ENCODE measurements at regions not wholly inside any gene's neighbourhood (a gene's known extent, or its start where the extent isn't known, plus 50 kb on each side); places are given as distances from the start of the nearest gene placed in this dataset.
A peak's percentile ranks its signal among the peaks of the same experiment; 100 is the strongest.

DNA sequence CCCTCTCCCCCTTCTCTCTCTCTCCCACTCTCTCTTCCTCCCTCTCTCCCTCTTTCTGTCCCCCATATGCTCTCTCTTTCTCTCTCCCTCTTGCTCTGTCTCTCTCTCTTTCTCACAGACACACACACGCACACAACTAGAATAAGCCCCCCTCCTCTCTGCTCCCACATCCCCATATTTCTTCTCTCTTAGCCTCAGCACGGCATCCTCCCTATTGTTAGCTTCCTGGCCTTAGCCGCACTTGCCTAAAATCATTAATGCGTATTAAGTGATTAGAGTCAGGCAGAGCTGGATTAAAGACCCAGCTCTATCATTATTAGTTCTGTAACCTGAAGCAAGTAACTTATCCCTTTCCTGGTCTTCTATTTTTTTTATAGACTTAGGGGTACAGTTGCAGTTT, 319.0 kb upstream of the C16orf82 start:
- ATAC-seq, result no peak
- no peak overlapping the region for H3K4me3 Mint-ChIP-seq

DNA sequence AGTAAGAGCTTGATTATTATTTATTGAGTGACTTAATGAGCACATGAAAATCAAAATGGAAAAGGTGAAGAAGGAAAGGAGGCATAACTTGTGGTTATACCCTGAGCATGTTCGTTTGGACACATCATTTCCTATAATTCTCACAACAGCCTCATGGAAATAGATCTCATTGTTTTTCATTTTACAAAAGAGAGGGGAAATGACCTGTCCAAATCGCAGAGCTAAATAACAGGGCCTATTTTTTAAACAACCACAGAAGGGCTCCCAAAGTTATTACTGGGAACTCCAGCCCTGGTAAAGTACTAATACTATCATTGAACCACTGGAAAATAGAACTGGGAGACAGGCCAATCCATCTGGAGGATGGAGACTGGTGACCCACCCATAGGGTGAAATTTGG, 317.7 kb upstream of the C16orf82 start:
- Mint-ChIP-seq H3K27me3 (ENCODE audit: low read depth) (peaks cover 9% of the 10 kb centered on the region), H3K9me3 (no peaks in the 10 kb centered on the region), H3K4me1 (ENCODE audit: low read depth) (no peaks in the 10 kb centered on the region), H3K4me3 (no peak overlapping the region), H3K36me3 (ENCODE audit: insufficient read depth) (no peaks in the 10 kb centered on the region)
- ATAC-seq, result no peak
- no peak for DNase-seq

More for the DNA sequence above, 319.0 kb upstream of the C16orf82 start:
- no peaks in the 10 kb centered on the region for H3K4me1 Mint-ChIP-seq (ENCODE audit: low read depth)
- no peaks in the 10 kb centered on the region for H3K9me3 Mint-ChIP-seq
- H3K36me3 Mint-ChIP-seq (ENCODE audit: insufficient read depth), result no peaks in the 10 kb centered on the region
- DNase-seq, result no peak
- H3K27me3 Mint-ChIP-seq (ENCODE audit: low read depth), result peaks cover 9% of the 10 kb centered on the region

DNA sequence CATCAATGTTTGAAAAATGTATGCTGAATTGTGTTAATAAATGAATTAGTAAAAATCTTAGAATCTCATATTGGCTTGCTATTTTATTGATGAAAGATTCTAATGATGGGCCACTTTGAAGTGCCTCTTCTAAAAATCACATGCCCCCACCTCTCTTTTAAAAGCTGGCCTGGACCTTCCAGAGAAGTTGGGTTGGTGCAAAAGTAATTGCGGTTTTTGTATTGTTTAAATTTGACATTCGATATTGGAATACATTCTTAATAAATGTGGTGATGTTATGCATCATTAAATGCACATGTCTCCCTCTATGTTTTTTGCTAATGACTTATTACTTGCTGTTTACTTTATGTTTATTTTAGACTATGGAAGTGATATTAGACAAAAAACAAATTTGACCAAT, 314.6 kb upstream of the C16orf82 start:
- Mint-ChIP-seq H3K27me3 (ENCODE audit: low read depth) (peaks cover 10% of the 10 kb centered on the region), H3K4me3 (no peak overlapping the region), H3K36me3 (ENCODE audit: insufficient read depth) (no peaks in the 10 kb centered on the region), H3K4me1 (ENCODE audit: low read depth) (no peaks in the 10 kb centered on the region), H3K9me3 (no peaks in the 10 kb centered on the region)
- no peak for ATAC-seq
- DNase-seq, result no peak

DNA sequence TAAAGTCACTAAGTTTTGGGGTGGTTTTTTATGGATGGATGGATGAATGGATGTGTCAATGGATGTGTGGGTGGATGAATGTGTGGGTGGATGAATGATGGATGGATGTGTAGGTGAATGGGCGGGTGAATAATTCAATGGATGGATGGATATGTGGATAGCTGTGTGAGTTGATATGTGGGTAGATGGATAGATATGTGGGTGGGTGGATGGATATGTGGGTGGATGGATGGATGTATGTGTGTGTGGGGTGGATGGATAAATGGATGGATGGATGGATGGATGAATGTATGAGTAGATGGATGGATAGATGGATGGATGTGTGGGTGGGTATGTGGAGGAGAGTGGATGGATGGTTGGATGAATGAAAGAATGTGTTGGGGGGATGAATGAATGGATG, 310.1 kb upstream of the C16orf82 start:
- Mint-ChIP-seq H3K9me3 (no peaks in the 10 kb centered on the region), H3K4me1 (ENCODE audit: low read depth) (no peaks in the 10 kb centered on the region), H3K4me3 (no peak overlapping the region), H3K27me3 (ENCODE audit: low read depth) (peaks cover 5% of the 10 kb centered on the region), H3K36me3 (ENCODE audit: insufficient read depth) (no peaks in the 10 kb centered on the region)
- DNase-seq, result no peak
- no peak for ATAC-seq

DNA sequence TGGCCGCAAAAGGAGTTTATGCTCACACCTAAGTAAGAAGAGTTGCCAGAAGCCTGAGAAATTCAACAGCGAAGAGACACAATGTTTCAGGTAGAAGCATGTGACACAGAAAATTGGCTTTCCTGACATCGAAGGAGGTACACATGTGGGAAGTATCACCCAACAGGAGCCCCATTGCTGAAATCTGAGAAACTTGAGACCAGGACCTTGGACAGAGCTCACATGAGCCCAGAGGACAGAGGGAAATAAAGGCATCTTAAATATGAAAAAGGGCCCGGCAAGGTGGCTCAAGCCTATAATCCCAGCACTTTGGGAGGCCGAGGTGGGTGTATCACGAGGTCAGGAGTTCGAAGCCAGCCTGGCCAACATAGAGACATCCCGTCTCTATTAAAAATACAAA, 304.1 kb upstream of the C16orf82 start:
- DNase-seq (no peak), ATAC-seq (no peak)
- Mint-ChIP-seq H3K9me3 (no peaks in the 10 kb centered on the region), H3K27me3 (ENCODE audit: low read depth) (no peaks in the 10 kb centered on the region), H3K4me1 (ENCODE audit: low read depth) (no peaks in the 10 kb centered on the region), H3K36me3 (ENCODE audit: insufficient read depth) (no peaks in the 10 kb centered on the region), H3K4me3 (no peak overlapping the region)

DNA sequence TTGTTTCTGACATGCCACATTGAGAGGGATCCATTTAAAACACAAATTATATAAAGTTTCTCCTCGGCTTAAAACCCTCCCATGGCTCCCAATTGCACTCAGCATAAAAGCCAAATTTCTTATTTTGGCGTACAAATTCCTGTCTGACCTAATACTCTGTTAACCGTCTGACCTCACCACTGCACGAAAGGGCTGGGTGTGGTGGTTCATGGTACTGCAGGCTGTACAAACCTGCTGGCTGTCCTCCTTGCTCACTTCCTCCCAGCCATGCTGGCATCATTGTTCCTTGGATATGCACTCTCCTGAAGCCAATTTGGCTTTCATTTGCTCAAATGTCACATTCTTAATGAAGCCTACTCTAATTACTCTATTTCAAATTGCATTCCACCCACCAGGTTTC, 301.6 kb upstream of the C16orf82 start:
- peaks cover 10% of the 10 kb centered on the region for H3K27me3 Mint-ChIP-seq (ENCODE audit: low read depth)
- DNase-seq (no peak), ATAC-seq (peak in 1 of 2 donors; percentile 60)
- no peaks in the 10 kb centered on the region for H3K9me3 Mint-ChIP-seq
- no peaks in the 10 kb centered on the region for H3K4me1 Mint-ChIP-seq (ENCODE audit: low read depth)
- H3K36me3 Mint-ChIP-seq (ENCODE audit: insufficient read depth), result no peaks in the 10 kb centered on the region
- no peak overlapping the region for H3K4me3 Mint-ChIP-seq

DNA sequence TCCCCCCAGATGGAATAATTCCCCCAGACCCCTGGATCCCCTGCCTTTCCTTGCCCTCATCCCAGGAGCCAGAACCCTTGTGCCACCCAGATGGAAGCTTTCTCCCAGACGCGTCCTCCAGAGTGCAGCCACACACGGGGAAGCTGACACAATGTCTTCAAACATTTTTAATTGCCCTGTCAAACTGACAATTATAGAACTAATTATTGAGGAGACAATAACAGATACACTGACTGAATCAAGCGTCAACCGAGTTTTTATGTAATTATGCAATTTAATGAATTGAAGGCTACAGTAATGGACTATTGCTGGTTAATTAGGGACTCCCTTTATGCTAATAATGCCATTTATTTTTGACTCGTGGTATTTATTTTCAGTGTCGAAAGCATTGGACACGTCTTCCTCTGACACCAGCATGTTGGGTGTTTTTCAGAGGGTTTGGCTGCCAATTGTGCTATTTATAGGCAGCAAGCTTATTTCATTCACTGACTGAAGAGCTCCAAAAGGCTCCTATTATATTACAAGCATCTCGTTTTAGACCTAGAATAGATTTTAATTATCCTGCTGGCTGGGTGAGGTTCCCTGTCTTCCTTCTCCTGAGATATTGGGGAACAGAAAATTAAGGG, 298.2 kb upstream of the C16orf82 start:
- Mint-ChIP-seq H3K4me1 (ENCODE audit: low read depth) (no peaks in the 10 kb centered on the region), H3K36me3 (ENCODE audit: insufficient read depth) (no peaks in the 10 kb centered on the region), H3K9me3 (no peaks in the 10 kb centered on the region), H3K27me3 (ENCODE audit: low read depth) (peaks cover 20% of the 10 kb centered on the region), H3K4me3 (no peak overlapping the region)
- ATAC-seq (no peak), DNase-seq (no peak)

DNA sequence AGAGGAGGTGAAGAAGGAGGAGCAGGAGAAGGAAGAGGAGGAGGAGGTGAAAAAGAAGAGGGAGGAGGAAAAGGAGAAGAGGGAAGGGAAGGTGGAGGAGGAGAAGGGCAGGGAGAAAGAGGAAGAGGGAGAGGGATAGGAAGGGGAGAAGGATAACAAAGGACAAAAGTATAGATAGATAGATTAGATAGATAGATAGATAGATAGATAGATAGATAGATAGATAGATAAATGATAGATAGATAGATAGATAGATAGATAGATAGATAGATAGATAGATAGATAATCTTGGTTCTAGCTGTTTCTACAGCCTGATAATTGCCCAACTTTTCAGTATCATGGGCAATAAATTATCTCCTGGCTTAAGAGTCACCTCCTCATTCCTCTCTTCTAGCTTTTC, 296.2 kb upstream of the C16orf82 start:
- no peak for DNase-seq
- no peak for ATAC-seq
- Mint-ChIP-seq H3K9me3 (no peaks in the 10 kb centered on the region), H3K4me1 (ENCODE audit: low read depth) (no peaks in the 10 kb centered on the region), H3K27me3 (ENCODE audit: low read depth) (peaks cover 20% of the 10 kb centered on the region), H3K36me3 (ENCODE audit: insufficient read depth) (no peaks in the 10 kb centered on the region), H3K4me3 (no peak overlapping the region)

DNA sequence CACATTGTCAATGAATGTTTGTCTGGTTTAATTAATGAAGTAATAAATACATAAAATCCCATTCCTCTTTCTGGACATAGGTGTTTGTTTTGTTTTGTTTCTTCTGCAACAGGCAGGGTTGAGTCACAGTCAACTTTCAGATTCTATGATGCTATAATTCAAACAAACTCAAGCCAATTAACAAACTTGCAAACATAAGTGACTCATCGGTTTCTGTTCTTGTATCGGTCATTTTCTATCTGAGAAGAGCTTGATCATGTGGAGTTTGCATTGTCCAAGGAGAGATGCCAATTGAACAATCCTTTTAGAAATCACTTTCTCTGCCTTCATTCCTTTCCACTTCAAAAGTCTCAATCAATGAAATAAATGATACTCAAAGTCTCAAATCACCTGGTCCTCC, 294.2 kb upstream of the C16orf82 start:
- DNase-seq (no peak), ATAC-seq (peak; percentile 34 to 63)
- Mint-ChIP-seq H3K4me1 (ENCODE audit: low read depth) (no peaks in the 10 kb centered on the region), H3K9me3 (no peaks in the 10 kb centered on the region), H3K27me3 (ENCODE audit: low read depth) (peaks cover 27% of the 10 kb centered on the region), H3K36me3 (ENCODE audit: insufficient read depth) (no peaks in the 10 kb centered on the region), H3K4me3 (no peak overlapping the region)

DNA sequence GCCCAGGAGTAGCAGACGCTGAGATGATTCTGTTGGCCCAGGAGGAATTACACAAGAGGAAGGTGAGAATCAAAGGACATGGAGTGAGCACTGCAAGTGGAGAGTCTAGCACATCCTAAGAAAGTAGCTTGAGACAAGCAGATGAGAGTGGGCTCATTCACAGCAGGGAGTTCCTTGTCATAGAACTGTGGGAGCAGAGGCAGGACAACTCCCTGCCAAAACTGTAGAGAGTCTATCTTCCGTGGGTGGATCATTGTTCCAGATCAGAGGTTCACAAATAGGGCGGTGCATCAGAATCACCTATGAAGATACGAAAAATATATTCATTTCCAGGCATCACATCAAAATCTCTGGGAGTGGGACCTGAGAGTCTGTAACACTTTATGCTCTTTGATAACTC, 288.9 kb upstream of the C16orf82 start:
- Mint-ChIP-seq H3K9me3 (no peaks in the 10 kb centered on the region), H3K27me3 (ENCODE audit: low read depth) (peaks cover 22% of the 10 kb centered on the region), H3K36me3 (ENCODE audit: insufficient read depth) (no peaks in the 10 kb centered on the region), H3K4me3 (no peak overlapping the region), H3K4me1 (ENCODE audit: low read depth) (no peaks in the 10 kb centered on the region)
- ATAC-seq, result no peak
- DNase-seq, result no peak

DNA sequence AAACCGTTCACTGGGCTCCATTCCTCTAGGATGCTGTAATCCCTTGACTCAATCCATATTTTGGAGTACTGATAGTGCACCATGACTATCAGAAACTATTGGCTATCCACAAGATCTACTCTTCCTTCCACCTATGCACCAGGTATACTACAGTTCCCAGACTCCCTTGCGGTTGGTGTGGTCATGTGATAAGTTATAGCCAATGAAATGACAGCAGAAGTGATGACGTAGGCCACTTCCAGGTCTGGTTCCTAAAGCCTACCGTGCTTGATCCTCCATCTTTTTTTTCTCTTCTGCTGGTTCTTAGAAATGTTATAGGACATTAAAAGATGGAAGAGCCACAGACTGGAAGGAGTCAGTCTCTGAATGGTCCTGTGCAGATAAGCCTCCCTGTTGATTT, 278.8 kb upstream of the C16orf82 start:
- no peaks in the 10 kb centered on the region for H3K4me1 Mint-ChIP-seq (ENCODE audit: low read depth)
- ATAC-seq (no peak), DNase-seq (no peak)
- no peaks in the 10 kb centered on the region for H3K36me3 Mint-ChIP-seq (ENCODE audit: insufficient read depth)
- H3K9me3 Mint-ChIP-seq, result no peaks in the 10 kb centered on the region
- H3K4me3 Mint-ChIP-seq, result no peak overlapping the region
- H3K27me3 Mint-ChIP-seq (ENCODE audit: low read depth), result peaks cover 13% of the 10 kb centered on the region

DNA sequence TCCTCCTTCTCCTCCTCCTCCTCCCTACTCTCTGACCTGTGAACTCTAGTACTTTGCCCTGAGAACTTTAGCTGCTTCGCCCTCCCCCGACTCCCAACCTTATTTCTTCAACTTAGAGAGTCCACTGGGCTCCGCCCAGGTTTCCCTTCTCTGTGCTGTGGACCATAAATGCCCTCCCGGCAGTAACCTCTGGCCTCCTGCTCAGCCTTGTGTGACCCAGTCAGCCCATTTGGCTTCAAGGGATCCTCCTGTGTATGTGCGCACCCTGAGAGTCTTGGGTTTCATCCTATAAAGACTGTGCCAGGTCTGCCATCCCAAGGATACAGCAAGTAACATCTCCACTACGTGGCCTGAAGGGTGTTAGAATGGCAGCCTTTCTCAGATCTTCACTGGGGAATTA, 275.6 kb upstream of the C16orf82 start:
- no peak overlapping the region for H3K4me3 Mint-ChIP-seq
- H3K27me3 Mint-ChIP-seq (ENCODE audit: low read depth), result peaks cover 19% of the 10 kb centered on the region
- no peak for ATAC-seq

DNA sequence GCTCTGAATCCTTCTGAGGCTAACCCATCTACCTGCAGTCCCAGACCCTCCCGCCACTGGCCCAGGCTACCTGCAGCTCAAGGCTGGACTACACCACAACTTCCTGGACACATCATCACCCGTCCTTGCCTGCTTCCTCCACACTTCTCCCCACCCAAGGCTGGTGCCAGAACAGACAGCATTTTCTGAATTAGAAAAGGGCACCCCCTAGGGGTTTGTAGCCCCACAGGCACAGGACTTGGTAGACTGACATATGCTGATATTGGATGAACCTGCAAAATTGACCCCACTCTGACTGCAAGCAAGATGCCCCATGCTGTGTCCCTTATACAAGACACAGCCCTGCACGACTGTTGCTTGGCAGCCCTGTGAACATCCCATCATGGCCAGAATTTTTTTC, 271.5 kb upstream of the C16orf82 start:
- H3K4me3 Mint-ChIP-seq, result no peak overlapping the region
- ATAC-seq, result peak in 1 of 2 donors; percentile 14
- H3K4me1 Mint-ChIP-seq (ENCODE audit: low read depth), result no peaks in the 10 kb centered on the region
- H3K9me3 Mint-ChIP-seq, result no peaks in the 10 kb centered on the region
- no peaks in the 10 kb centered on the region for H3K36me3 Mint-ChIP-seq (ENCODE audit: insufficient read depth)
- DNase-seq, result no peak
- H3K27me3 Mint-ChIP-seq (ENCODE audit: low read depth), result peaks cover 31% of the 10 kb centered on the region

More for the DNA sequence above, 275.6 kb upstream of the C16orf82 start:
- no peaks in the 10 kb centered on the region for H3K9me3 Mint-ChIP-seq
- H3K4me1 Mint-ChIP-seq (ENCODE audit: low read depth), result no peaks in the 10 kb centered on the region
- H3K36me3 Mint-ChIP-seq (ENCODE audit: insufficient read depth), result no peaks in the 10 kb centered on the region
- no peak for DNase-seq

DNA sequence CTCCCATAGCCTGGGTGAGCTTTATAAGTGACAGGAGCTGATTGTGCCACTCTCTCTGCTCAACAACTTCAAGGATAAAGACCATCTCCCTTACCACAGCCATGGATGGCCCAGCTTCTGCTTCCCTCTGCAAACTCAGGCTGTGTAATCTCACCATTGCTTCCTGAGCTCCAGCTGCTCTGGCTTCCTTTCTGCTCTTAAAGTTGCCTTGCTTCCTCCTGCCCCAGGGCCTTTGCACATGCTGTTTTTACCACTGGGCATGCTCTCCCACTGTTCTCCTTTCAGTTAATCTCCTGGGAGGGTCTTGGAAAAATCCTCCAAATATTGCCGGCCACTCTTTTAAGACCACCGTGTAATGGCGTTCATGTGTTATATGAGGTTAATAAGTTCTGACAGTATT, 265.1 kb upstream of the C16orf82 start:
- ATAC-seq, result no peak
- DNase-seq, result no peak
- Mint-ChIP-seq H3K4me1 (ENCODE audit: low read depth) (no peaks in the 10 kb centered on the region), H3K9me3 (no peaks in the 10 kb centered on the region), H3K4me3 (no peak overlapping the region), H3K36me3 (ENCODE audit: insufficient read depth) (no peaks in the 10 kb centered on the region), H3K27me3 (ENCODE audit: low read depth) (peaks cover 33% of the 10 kb centered on the region)

DNA sequence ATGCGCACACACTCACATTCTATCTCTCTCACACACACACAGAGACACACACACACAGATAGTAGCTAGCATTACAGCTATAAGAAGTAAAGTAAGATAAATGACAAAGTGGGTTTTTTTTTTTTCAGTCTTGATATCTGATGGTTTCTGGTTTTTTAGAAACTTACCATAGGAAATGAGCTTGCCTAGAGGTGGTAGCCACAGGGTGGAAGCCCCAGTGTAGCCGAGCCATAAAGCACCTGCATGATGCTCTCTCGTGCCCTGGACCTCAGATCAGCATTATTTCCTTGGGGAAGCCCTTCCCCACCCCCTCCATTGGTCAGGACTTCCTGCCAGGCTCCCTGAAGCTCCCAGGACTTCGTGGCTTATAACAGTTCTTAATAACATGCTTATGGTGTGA, 264.3 kb upstream of the C16orf82 start:
- ATAC-seq (no peak), DNase-seq (no peak)
- H3K9me3 Mint-ChIP-seq, result no peaks in the 10 kb centered on the region
- H3K4me1 Mint-ChIP-seq (ENCODE audit: low read depth), result no peaks in the 10 kb centered on the region
- no peaks in the 10 kb centered on the region for H3K36me3 Mint-ChIP-seq (ENCODE audit: insufficient read depth)
- H3K4me3 Mint-ChIP-seq, result no peak overlapping the region
- peaks cover 32% of the 10 kb centered on the region for H3K27me3 Mint-ChIP-seq (ENCODE audit: low read depth)

DNA sequence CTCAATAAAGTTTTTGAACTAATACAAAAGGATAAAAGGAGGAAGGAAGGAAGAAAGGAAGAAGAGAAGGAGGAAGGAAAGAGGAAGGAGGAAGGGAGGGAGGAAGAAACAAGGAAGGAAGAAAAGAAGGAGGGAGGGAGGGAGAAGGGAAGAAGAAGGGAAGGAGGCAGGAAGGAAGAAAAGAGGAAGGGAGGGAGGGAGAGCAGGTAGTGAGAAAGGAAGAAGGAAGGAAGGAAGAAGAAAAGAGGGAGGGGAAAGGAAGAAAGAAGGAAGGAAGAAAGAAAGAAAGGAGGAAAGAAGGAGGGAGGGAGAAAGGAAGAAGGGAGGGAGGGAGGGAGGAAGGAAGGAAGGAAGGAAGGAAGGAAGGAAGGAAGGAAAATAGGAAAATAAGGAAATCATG, 263.8 kb upstream of the C16orf82 start:
- DNase-seq (no peak), ATAC-seq (no peak)
- Mint-ChIP-seq H3K4me1 (ENCODE audit: low read depth) (no peaks in the 10 kb centered on the region), H3K9me3 (no peaks in the 10 kb centered on the region), H3K36me3 (ENCODE audit: insufficient read depth) (no peaks in the 10 kb centered on the region), H3K27me3 (ENCODE audit: low read depth) (peaks cover 31% of the 10 kb centered on the region), H3K4me3 (no peak overlapping the region)
